GM12878 (cell line): ENCODE measurements at regions not wholly inside any gene's neighbourhood (a gene's known extent, or its start where the extent isn't known, plus 50 kb on each side); places are given as distances from the start of the nearest gene placed in this dataset.

Experiments used
- ATAC-seq: fragments of 200-7000 bp; cut with Tn5 transposase; 3 replicates; pipeline ENCODE4 v1.9.1; 2020; ENCODE audit warnings: mild to moderate bottlenecking, moderate library complexity
- BruUV-seq: library from RNA; stranded (reverse); fragments of 400-500 nt; replicated peaks from 2 replicates; lab custom pipeline; 2021; lab: Mats Ljungman, UMichigan
- CTCF ChIA-PET: fragments of 300-600 bp; sonication (Branson Sonifier 250); formaldehyde crosslinking; extraction: SDS; loops from one replicate; lab custom pipeline; 2021; ENCODE audit warnings: inconsistent platforms; lab: Yijun Ruan, JAX
- POLR2A ChIA-PET: fragments of 350-600 bp; formaldehyde crosslinking; extraction: SDS; loops from one replicate; lab custom pipeline; 2021; ENCODE audit warnings: inconsistent platforms; lab: Charles Lee
- RAD21 ChIA-PET: fragments of 300-600 bp; sonication (Branson Sonifier 250); formaldehyde crosslinking; loops from one replicate; lab custom pipeline; 2023; ENCODE audit warnings: antibody characterized with exemption; ENCODE audit not compliant: unreplicated experiment; lab: Charles Lee
- SMC1A ChIA-PET: fragments of 300-600 bp; sonication (Branson Sonifier 250); formaldehyde crosslinking; loops from one replicate; lab custom pipeline; 2023; ENCODE audit not compliant: unreplicated experiment, uncharacterized antibody; lab: Charles Lee
- DNase-seq: peaks from one replicate; pipeline ENCODE4 v3.0.0-alpha.2; 2011; ENCODE audit warnings: low read depth, low spot score
- FAIRE-seq: peaks from 3 replicates; lab custom pipeline; 2011; peaks lifted over from hg19 to GRCh38; lab: Jason Lieb, UNC
- H2AFZ ChIP-seq: 2 replicates; pipeline ENCODE4 v1.6.0; 2011; ENCODE audit warnings: low read depth, low read length, control low read depth; ENCODE audit not compliant: control insufficient read depth
- H3K27ac ChIP-seq: 2 replicates; pipeline ENCODE4 v1.5.1; 2011; ENCODE audit warnings: control low read depth; ENCODE audit not compliant: control insufficient read depth, insufficient read depth
- H3K27me3 ChIP-seq, 2 experiments: replicated peaks in 1 of 2; 2 replicates each; pipeline versions ENCODE4 v1.6.0 to v1.6.1; 2011; ENCODE audit warnings: low read length in 1 of 2; ENCODE audit not compliant: control insufficient read depth in 2 of 2, insufficient read depth in 2 of 2
- H3K36me3 ChIP-seq, 2 experiments: 2 replicates each; pipeline ENCODE4 v1.5.1; 2011; ENCODE audit warnings: low read length in 1 of 2; ENCODE audit not compliant: control insufficient read depth in 2 of 2, insufficient read depth in 2 of 2
- H3K4me1 ChIP-seq: 2 replicates; pipeline ENCODE4 v1.6.1; 2011; ENCODE audit warnings: mild to moderate bottlenecking, low read length, moderate library complexity, mixed read lengths; ENCODE audit not compliant: control insufficient read depth, insufficient read depth
- H3K4me2 ChIP-seq: 2 replicates; pipeline ENCODE4 v1.6.0; 2011; ENCODE audit warnings: control low read depth; ENCODE audit not compliant: control insufficient read depth, insufficient read depth
- H3K4me3 ChIP-seq: fragments of 200-600 bp; sonication (generic); 2 replicates; pipeline ENCODE4 v1.5.1; 2016
- H3K79me2 ChIP-seq: 2 replicates; pipeline ENCODE4 v1.6.0; 2011; ENCODE audit warnings: low read length; ENCODE audit not compliant: control insufficient read depth, insufficient read depth
- H3K9ac ChIP-seq: 2 replicates; pipeline ENCODE4 v1.8.0; 2011; ENCODE audit warnings: low read length, control low read depth, mixed read lengths; ENCODE audit not compliant: control insufficient read depth, insufficient read depth
- H3K9me3 ChIP-seq: replicated peaks from 3 replicates; pipeline ENCODE4 v1.5.1; 2011; ENCODE audit warnings: mild to moderate bottlenecking, low read length; ENCODE audit not compliant: control insufficient read depth, insufficient read depth
- H4K20me1 ChIP-seq: 2 replicates; pipeline ENCODE4 v1.6.0; 2011; ENCODE audit not compliant: control insufficient read depth, insufficient read depth
- CHD1 ChIP-seq: IDR thresholded peaks from 2 replicates; pipeline ENCODE4 v1.6.1; 2012; ENCODE audit warnings: low read depth, low read length, improper control_type of control experiment
- CHD4 ChIP-seq: fragments of 200-600 bp; sonication (generic); IDR thresholded peaks from 2 replicates; pipeline ENCODE4 v1.6.1; 2016; ENCODE audit warnings: mild to moderate bottlenecking
- ESRRA ChIP-seq: IDR thresholded peaks from 2 replicates; pipeline ENCODE4 v1.6.1; 2012; ENCODE audit warnings: mild to moderate bottlenecking, low read length, improper control_type of control experiment
- EZH2 ChIP-seq: IDR thresholded peaks from 2 replicates; pipeline ENCODE4 v1.6.1; 2012; ENCODE audit warnings: low read depth, mild to moderate bottlenecking, control low read depth, inconsistent platforms, low read length, borderline replicate concordance; ENCODE audit not compliant: control insufficient read depth
- RB1 ChIP-seq: fragments of 450-650 bp; formaldehyde crosslinking; IDR thresholded peaks from 2 replicates; pipeline ENCODE4 v1.6.1; 2017; ENCODE audit warnings: mild to moderate bottlenecking, borderline replicate concordance
- SPI1 ChIP-seq: IDR thresholded peaks from 2 replicates; pipeline ENCODE4 v1.6.1; 2011; ENCODE audit warnings: low read depth, mild to moderate bottlenecking, low read length, moderate library complexity, borderline replicate concordance; ENCODE audit not compliant: insufficient read depth
- SRF ChIP-seq, 2 experiments: IDR thresholded peaks; 2 replicates each; pipeline ENCODE4 v1.6.1; 2011; ENCODE audit warnings: low read depth in 2 of 2, low read length in 2 of 2, mild to moderate bottlenecking in 1 of 2, moderate library complexity in 1 of 2
- TCF12 ChIP-seq: IDR thresholded peaks from 2 replicates; pipeline ENCODE4 v1.6.1; 2011; ENCODE audit warnings: low read depth, mild to moderate bottlenecking, low read length
- ZNF274 ChIP-seq: IDR thresholded peaks from one replicate; pipeline ENCODE4 v1.8.0; 2011; ENCODE audit not compliant: insufficient read length, insufficient read depth
- ZZZ3 ChIP-seq: IDR thresholded peaks from 2 replicates; pipeline ENCODE4 v1.6.1; 2011; ENCODE audit warnings: low read depth; ENCODE audit not compliant: control insufficient read depth, insufficient read length
- WGBS: methylation state at CpG from one replicate; pipeline ENCODE4 v1.1.6; 2016; ENCODE audit warnings: low lambda C conversion rate; ENCODE audit not compliant: insufficient replicate concordance, insufficient coverage; ENCODE audit errors: missing lambda C conversion rate; 5-methylcytosine and 5-hydroxymethylcytosine counted together
- in situ Hi-C: fragments of 300-500 bp; cut with MboI; formaldehyde crosslinking; loops from 9 replicates; pipeline ENCODE4 v1.14.3; 2018; ENCODE audit warnings: mixed read lengths
- intact Hi-C: fragments of 100-400 bp; cut with micrococcal nuclease; formaldehyde crosslinking; loops from one replicate; pipeline ENCODE4 v1.14.2; 2022; ENCODE audit not compliant: unreplicated experiment
- TF ChIP-seq, protein P1 (sequence below): fragments of 450-650 bp; IDR thresholded peaks from 2 replicates; pipeline ENCODE4 v1.6.1; 2017; ENCODE audit warnings: low read depth, mild to moderate bottlenecking, moderate library complexity

DNA sequence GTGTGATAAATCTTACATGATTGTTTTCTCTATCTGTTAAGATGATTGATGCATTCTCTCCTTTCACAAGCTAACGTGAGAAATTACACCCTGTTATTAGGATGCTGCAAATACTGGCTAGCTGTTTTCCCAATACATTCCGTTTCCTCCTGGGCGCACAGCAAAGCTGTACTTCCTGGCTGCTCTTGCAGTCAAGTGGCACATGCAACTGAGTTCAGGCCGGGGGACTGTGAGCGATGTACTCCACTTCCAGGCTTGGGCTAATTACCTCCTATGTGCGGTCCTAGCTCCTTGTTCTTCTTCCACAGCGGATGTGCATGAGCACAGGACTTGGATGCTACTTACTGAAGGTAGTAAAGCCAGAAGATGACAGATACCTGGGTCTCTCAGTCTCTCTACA, 234.9 kb upstream of the SESN3 start:
- Histone ChIP-seq H3K9ac (no peak overlapping the region), H3K9me3 (no peaks in the 10 kb centered on the region)
- intact Hi-C loops: no loop called here

DNA sequence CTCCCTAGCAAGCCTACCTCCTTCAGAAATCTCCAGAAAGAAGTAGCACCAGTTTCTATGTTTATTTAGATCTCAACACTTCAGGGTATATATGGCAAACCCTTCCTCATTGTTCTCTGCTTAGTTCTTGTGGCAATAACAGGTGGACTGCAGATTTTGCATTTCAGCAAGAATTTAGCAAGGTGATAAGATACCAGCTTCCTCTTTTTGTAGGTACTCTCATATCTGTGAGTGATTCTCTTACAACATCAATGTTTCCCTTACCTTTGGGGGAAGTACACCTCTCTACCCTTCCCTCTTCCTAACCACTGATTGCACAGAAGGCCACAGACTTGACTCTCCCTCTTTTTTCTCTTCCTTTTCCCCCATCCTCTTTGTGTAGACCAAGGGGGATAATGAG, 230.9 kb upstream of the SESN3 start:
- no peaks in the 10 kb centered on the region for H4K20me1 ChIP-seq
- DNase-seq: no peak
- H3K36me3 ChIP-seq: no peaks in the 10 kb centered on the region
- H3K79me2 ChIP-seq: no peaks in the 10 kb centered on the region
- no TSS peak for BruUV-seq
- intact Hi-C loops: no loop called here
- SMC1A ChIA-PET: interaction anchor here (0.6 kb wide), 1 partner anchor 84 kb away, joined by 3 read pairs; no protein-coding TSS in a partner anchor
- no peak overlapping the region for H3K4me2 ChIP-seq
- peak; percentile 7; the same call in 1 of the 2 replicates for TF ChIP-seq SPI1
- TF ChIP-seq TCF12: no peak
- TF ChIP-seq EZH2: no peak
- TF ChIP-seq, all 136 proteins: peak for 1
- H3K4me3 ChIP-seq: no peak overlapping the region
- POLR2A ChIA-PET: interaction anchor here (0.6 kb wide), 1 partner anchor 275 kb away, joined by 3 read pairs; no protein-coding TSS in a partner anchor
- no peaks in the 10 kb centered on the region for H3K4me1 ChIP-seq
- no peaks in the 10 kb centered on the region; a peak in 1 of 4 replicates for H3K27me3 ChIP-seq
- in situ Hi-C loops: no loop called here
- no peak overlapping the region for H3K27ac ChIP-seq
- CTCF ChIA-PET: interaction anchor here (1.2 kb wide), 1 partner anchor 17 kb away, joined by 3 read pairs; no protein-coding TSS in a partner anchor
- peak; percentile 36 for ATAC-seq
- no peaks in the 10 kb centered on the region; the same call in 2 of the 3 replicates for H3K9me3 ChIP-seq
- no peak for FAIRE-seq
- no peak overlapping the region for H2AFZ ChIP-seq
- RAD21 ChIA-PET: interaction anchor here (0.6 kb wide), 1 partner anchor 804 kb away, joined by 3 read pairs; no protein-coding TSS in a partner anchor
- no peak overlapping the region for H3K9ac ChIP-seq

More for the DNA sequence above, 234.9 kb upstream of the SESN3 start:
- no TSS peak for BruUV-seq
- no peak overlapping the region for H2AFZ ChIP-seq
- no peaks in the 10 kb centered on the region for H3K36me3 ChIP-seq
- no peak for FAIRE-seq
- no peak overlapping the region for H3K4me2 ChIP-seq
- SMC1A ChIA-PET: interaction anchor here (1.3 kb wide), 1 partner anchor 240 kb away, joined by 3 read pairs; no protein-coding TSS in a partner anchor
- H3K27me3 ChIP-seq: no peaks in the 10 kb centered on the region
- POLR2A ChIA-PET: no interaction called here
- no peak for TF ChIP-seq CHD1
- no peak for TF ChIP-seq RB1
- TF ChIP-seq ZZZ3: no peak
- TF ChIP-seq ZNF274: no peak
- no peak for TF ChIP-seq CHD4
- TF ChIP-seq SRF (IDR thresholded peaks at IDR 0.05; ENCODE audit: low read depth in 2 of 2, low read length in 2 of 2): no peak
- TF ChIP-seq, protein P1, sequence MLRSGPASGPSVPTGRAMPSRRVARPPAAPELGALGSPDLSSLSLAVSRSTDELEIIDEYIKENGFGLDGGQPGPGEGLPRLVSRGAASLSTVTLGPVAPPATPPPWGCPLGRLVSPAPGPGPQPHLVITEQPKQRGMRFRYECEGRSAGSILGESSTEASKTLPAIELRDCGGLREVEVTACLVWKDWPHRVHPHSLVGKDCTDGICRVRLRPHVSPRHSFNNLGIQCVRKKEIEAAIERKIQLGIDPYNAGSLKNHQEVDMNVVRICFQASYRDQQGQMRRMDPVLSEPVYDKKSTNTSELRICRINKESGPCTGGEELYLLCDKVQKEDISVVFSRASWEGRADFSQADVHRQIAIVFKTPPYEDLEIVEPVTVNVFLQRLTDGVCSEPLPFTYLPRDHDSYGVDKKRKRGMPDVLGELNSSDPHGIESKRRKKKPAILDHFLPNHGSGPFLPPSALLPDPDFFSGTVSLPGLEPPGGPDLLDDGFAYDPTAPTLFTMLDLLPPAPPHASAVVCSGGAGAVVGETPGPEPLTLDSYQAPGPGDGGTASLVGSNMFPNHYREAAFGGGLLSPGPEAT: no peak
- TF ChIP-seq ESRRA: no peak
- RAD21 ChIA-PET: interaction anchor here (0.6 kb wide), 1 partner anchor 22 kb away, joined by 3 read pairs; no protein-coding TSS in a partner anchor
- no peaks in the 10 kb centered on the region for H3K79me2 ChIP-seq
- in situ Hi-C loops: no loop called here
- no peaks in the 10 kb centered on the region for H4K20me1 ChIP-seq
- no peak for ATAC-seq
- WGBS: 78% methylated on average over 7 of the region's 7 CpGs
- CTCF ChIA-PET: no interaction called here
- no peak overlapping the region for H3K4me3 ChIP-seq
- no peak overlapping the region for H3K27ac ChIP-seq
- DNase-seq: no peak
- H3K4me1 ChIP-seq: no peaks in the 10 kb centered on the region
